HG03469 (cell line): ENCODE measurements at regions not wholly inside any gene's neighbourhood (a gene's known extent, or its start where the extent isn't known, plus 50 kb on each side); places are given as distances from the start of the nearest gene placed in this dataset.
A peak's percentile ranks its signal among the peaks of the same experiment; 100 is the strongest.
"Not testable (repeated sequence)": the region's sequence is repeated elsewhere in the genome, so short reads cannot be mapped to it uniquely, and the experiment has no call there.

Experiments
- ATAC-seq: cut with Tn5 transposase; IDR thresholded peaks from one replicate; pipeline ENCODE4 v1.9.1; 2021; ENCODE audit warnings: mild to moderate bottlenecking, moderate library complexity, moderate number of reproducible peaks; ENCODE audit not compliant: unreplicated experiment

- no peak for ATAC-seq
These were observed 658.9 kb upstream of the SYT4 start for GRCh38 chr18:43936176-43936575.

- no peak for ATAC-seq
These were observed 672.0 kb upstream of the SYT4 start for GRCh38 chr18:43949291-43949690.

DNA sequence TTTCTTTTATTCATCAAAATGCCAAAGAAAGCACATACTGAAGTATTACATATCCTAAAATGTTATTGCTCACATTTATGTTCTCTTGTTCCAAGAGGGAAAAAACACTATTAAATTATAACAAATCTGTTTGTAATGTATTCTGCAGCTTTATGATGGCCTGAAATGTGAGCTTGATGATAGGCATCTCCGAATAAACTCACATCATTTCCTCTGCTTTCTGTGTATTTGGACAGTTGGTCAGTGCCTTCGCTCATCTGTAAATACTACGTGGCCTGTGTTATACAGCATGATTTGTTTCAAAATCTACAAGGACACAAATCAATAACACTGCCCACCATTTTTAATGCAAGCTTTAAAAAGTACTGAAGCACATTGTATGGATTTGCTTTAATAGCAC, 672.8 kb upstream of the SYT4 start:
- no peak for ATAC-seq

DNA sequence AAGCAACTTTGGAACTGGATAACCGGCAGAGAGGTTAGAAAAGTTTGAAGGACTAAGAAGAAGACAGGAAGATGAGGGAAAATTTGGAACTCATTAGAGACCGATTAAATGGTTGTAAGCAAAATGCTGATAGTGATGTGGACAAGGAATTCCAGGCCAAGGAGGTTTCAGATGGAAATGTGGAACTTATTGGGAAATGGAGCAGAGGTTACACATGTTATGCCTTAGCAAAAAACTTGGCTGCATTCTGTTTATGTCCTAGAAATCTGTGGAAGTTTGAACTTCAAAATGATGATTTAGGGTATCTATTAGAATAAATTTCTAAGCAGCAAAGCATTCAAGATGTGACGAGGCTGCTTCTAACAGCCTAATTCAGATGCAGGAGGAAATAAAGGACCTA, 675.1 kb upstream of the SYT4 start:
- ATAC-seq = no peak

- no peak for ATAC-seq
These were observed 684.4 kb upstream of the SYT4 start for GRCh38 chr18:43961722-43962121.

DNA sequence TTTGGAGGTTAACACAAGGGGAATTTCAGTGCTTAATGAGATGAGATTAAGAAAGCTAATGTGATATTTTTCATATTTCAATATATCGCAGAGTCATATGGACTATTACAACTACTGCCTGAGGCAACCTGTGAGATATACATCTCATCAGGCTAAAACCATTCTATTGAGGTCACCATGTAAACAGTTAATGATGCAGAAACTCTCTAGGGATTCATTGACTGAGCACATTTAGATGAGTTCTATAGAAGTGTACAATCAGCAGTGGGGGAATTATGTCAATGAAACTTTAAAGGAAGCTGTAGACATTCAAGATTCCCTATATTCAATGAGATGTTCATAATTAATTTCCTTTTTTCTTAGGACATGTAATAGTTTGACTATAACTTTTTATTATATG, 687.4 kb upstream of the SYT4 start:
- no peak for ATAC-seq

DNA sequence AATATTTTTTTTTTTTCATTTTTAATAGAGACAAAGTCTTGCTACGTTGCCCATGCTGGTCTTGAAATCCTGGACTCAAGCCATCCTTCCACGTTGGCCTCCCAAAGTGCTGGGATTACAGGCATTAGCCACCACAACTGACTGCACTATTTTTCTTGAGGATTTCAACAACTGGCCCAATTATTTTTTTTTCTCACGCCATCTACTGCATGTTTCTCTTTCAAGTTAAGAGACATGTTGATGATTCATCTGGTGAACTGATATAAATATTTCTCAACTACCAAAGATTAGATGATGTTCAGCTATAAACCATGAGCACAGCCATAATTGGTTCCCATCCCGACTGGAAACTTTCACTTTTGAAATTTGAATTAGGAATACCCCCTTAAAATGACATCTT, 688.4 kb upstream of the SYT4 start:
- ATAC-seq = no peak

DNA sequence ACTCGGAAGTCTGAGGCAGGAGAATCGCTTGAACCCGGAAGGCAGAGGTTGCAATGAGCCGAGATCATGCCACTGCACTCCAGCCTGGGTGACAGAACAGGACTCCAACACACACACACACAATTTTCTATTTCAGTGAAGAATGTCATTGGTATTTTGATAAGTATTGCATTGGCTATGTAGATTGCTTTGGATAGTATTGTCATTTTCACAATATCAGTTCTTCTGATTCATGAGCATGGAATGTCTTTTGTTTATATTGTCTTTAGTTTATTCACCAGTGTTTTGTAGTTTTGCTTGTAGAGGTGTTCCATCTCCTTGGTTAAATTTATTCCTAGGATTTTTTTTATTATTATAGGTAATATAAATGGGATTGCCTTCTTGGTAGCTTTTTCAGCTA, 693.4 kb upstream of the SYT4 start:
- ATAC-seq = no peak

- ATAC-seq = no peak
These were observed 700.9 kb upstream of the SYT4 start for GRCh38 chr18:43978174-43978573.

DNA sequence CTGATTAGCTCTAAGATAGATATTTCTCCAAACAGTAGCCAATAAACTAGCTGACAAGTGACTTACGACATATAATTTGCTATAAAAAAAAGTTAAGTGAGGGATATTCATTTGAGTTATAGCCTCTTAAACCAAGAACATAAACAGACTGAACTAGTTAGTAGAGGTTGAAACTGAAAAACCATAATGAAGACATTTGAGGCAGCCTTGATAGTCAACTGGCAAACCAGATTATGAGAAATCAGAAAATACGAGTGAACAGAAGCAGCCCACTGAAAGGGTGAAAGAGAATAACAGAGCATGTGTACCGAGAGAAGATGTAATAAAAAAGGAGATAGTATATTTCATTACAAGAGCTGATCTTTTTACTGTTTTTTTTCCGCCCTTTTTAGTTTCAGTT, 698.1 kb upstream of the SETBP1 start:
- no peak for ATAC-seq

DNA sequence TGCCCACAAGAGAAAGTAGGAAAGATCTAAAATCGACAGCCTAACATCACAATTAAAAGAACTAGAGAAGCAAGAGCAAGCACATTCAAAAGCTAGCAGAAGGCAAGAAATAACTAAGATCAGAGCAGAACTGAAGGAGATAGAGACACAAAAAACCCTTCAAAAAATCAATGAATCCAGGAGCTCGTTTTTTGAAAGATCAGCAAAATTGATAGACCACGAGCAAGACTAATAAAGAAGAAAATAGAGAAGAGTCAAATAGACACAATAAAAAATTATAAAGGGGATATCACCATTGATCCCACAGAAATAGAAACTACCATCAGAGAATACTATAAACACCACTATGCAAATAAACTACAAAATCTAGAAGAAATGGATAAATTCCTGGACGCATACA, 693.6 kb upstream of the SETBP1 start:
- not testable (repeated sequence) for ATAC-seq

- ATAC-seq = no peak
These were observed 687.9 kb upstream of the SETBP1 start for GRCh38 chr18:43992741-43993140.

GRCh38 chr18:43994381-43994780, 686.3 kb upstream of the SETBP1 start:
- ATAC-seq = no peak

DNA sequence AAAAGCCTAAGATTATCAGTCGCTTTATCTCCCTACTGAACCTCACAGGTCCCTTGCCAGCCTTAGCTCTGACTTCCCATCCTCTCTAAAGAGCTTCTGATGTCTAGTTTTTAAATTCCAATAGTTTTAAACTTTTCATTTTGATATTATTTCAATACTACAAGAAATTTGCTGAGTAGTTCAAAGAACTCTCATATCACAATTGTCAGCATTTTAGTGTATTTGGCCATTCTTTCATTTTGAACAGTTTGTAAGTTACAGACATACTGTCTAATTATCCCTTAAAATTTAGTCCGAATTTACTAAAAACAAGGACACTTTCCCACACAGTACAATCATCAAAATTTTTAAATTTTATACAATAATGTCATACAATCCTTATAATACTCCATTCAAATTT, 666.8 kb upstream of the SETBP1 start:
- no peak for ATAC-seq

DNA sequence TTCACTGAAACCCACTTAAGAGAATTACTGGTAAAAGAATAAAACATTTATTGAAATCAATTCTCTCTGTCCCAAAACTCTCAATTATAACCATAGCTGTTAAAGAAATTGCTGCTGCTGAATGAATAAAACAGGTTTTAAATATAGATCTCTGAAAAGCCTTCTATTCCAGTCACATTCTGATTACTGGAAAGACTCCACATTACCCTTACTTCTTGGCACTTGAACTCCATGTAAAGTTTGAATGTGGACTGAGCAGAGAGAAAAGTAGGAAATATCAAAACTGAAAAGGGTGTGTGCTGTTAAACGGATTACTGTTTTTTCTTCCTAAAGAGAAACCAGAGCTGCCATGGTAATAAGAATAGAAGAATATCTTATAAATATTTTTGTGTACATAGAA, 655.3 kb upstream of the SETBP1 start:
- ATAC-seq = no peak

GRCh38 chr18:44028109-44028508, 652.6 kb upstream of the SETBP1 start:
- no peak for ATAC-seq

- no peak for ATAC-seq
These were observed 649.6 kb upstream of the SETBP1 start for GRCh38 chr18:44031063-44031462.

- ATAC-seq = peak; percentile 53
These were observed 647.5 kb upstream of the SETBP1 start for GRCh38 chr18:44033144-44033701.

DNA sequence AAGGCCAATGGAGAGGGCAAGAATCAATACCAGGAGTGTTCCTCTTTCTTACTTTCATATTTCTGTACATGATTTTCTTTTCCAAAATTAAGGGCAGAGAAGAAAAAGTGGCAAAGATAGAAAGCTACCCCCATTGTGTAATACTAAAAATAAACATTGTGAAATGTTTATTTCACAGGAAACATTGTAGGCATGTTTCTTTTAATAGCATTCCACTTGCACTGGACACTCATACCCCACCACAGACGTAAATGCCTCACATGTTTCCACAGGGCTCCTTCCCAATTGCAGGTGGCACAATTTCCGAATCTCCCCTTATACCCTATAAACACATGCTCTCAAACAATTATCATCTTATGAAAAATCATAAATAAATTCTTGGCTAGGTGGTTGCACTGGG, 645.1 kb upstream of the SETBP1 start:
- ATAC-seq = no peak

DNA sequence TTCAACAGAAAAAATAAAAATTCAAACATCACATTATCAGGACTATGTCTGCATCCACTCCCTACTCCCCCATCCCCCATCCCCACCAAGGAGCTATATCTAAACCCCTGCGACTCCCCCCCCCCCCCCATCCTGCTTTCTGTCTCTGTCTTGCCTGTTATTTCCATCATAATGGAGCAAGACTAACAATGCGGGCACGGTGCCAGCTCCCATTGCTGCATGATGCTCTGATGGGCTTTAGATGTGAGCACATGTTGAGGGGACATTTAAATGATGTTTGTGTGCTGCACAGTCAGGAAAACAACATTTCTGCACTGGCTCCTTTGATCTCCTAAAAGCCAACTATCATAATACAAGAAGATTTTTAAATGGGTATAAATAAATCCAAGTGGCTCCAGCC, 644.2 kb upstream of the SETBP1 start:
- ATAC-seq = no peak

- no peak for ATAC-seq
These were observed 641.5 kb upstream of the SETBP1 start for GRCh38 chr18:44039216-44039615.

DNA sequence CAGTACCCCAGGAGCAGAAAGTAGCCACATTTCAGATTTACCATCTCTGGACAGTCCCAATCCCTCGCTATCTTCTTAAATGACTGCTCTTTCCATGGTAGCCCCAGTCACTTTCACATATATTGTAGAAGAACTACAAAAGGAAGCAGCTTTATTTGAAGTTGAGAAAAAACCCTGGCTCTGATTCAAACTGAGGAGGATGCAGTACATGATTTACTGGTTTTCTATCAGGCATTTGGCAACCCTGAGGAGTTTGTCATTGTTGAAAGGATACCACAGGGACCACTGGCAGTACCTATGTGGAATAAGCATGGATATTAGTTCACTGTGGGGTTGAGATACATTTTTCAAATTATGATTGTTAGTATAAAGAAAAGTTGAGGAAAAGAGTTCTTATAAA, 640.9 kb upstream of the SETBP1 start:
- no peak for ATAC-seq

DNA sequence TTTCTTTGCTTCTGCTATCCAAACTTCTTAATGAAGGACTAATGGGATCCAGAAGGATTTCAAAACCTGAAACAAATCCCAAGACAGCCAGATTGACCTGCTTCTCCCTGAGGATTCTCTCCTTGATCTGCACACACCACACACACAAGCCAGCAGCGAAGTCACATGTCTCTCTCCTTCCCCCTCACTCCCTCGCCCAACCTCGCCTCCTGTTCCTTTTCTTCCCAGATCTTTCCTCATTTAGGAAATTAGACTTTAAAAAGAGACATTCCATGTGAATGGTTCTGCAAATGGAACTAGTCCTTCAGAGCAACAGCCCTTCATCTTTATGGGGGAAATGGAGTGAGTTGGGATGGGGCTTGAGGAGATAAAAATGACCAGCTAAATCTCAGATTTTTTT, 639.1 kb upstream of the SETBP1 start:
- no peak for ATAC-seq

DNA sequence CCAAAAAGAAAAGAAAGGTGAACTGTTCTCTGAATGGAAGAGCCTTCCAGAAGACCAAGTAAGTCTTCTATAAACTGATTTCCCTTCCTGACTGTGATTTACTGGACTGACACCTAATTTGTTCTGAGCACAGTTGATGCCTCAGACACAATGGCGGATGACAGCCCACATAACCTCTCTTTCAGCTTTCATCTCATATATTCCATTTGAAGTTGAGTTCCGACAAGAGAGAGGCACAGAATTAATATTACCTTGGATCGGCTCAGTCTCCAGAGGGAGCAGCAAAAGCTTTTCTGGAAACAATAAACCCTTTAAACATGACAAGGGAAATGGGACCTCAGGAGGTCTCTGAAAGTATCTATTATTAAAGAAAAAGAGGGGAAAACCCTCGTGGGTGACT, 638.7 kb upstream of the SETBP1 start:
- no peak for ATAC-seq
